CD1c-positive myeloid dendritic cell (primary cell): ENCODE measurements at regions not wholly inside any gene's neighbourhood (a gene's known extent, or its start where the extent isn't known, plus 50 kb on each side); places are given as distances from the start of the nearest gene placed in this dataset.
"Not testable (repeated sequence)": the region's sequence is repeated elsewhere in the genome, so short reads cannot be mapped to it uniquely, and the experiment has no call there.

ENCODE experiments used
- DNase-seq: peaks from one replicate; pipeline ENCODE4 v3.0.0-alpha.2; 2016; ENCODE audit errors: extremely low spot score

GRCh38 chr16:86828653-86829052 is 250.3 kb downstream of the FOXL1 start:
- DNase-seq: no peak

- DNase-seq: no peak
Measured at GRCh38 chr16:86831366-86831765, 253.0 kb downstream of the FOXL1 start.

- DNase-seq: no peak
Measured at GRCh38 chr16:86833136-86833535, 254.8 kb downstream of the FOXL1 start.

GRCh38 chr16:86834451-86835035 is 256.2 kb downstream of the FOXL1 start:
- no peak for DNase-seq

- DNase-seq: no peak
Measured at GRCh38 chr16:86835982-86836381, 257.6 kb downstream of the FOXL1 start.

- DNase-seq: no peak
Measured at GRCh38 chr16:86836503-86837129, 258.3 kb downstream of the FOXL1 start.

- no peak for DNase-seq
Measured at GRCh38 chr16:86843812-86844211, 265.5 kb downstream of the FOXL1 start.

- DNase-seq: no peak
Measured at GRCh38 chr16:86844695-86845094, 266.3 kb downstream of the FOXL1 start.

- DNase-seq: no peak
Measured at GRCh38 chr16:86846136-86846535, 267.8 kb downstream of the FOXL1 start.

- DNase-seq: no peak
Measured at GRCh38 chr16:86848821-86849220, 270.5 kb downstream of the FOXL1 start.

GRCh38 chr16:86850670-86851069 is 272.3 kb downstream of the FOXL1 start:
- DNase-seq: no peak

GRCh38 chr16:86852135-86852534 is 273.8 kb downstream of the FOXL1 start:
- DNase-seq: no peak

- no peak for DNase-seq
Measured at GRCh38 chr16:86854058-86854621, 275.8 kb downstream of the FOXL1 start.

- DNase-seq: no peak
Measured at GRCh38 chr16:86854626-86855294, 276.4 kb downstream of the FOXL1 start.

- DNase-seq: no peak
Measured at GRCh38 chr16:86856946-86857586, 278.7 kb downstream of the FOXL1 start.

GRCh38 chr16:86857807-86858206 is 279.5 kb downstream of the FOXL1 start:
- no peak for DNase-seq

GRCh38 chr16:86858501-86858900 is 280.2 kb downstream of the FOXL1 start:
- no peak for DNase-seq

- not testable (repeated sequence) for DNase-seq
Measured at GRCh38 chr16:86861270-86861858, 283.0 kb downstream of the FOXL1 start.

- DNase-seq: no peak
Measured at GRCh38 chr16:86862595-86863280, 284.4 kb downstream of the FOXL1 start.

GRCh38 chr16:86863609-86864008 is 285.3 kb downstream of the FOXL1 start:
- DNase-seq: no peak

GRCh38 chr16:86864586-86864985 is 286.2 kb downstream of the FOXL1 start:
- DNase-seq: no peak
